NCI-H460 (cell line): ENCODE measurements at regions not wholly inside any gene's neighbourhood (a gene's known extent, or its start where the extent isn't known, plus 50 kb on each side); places are given as distances from the start of the nearest gene placed in this dataset.

Experiments used
- DNase-seq: peaks from one replicate; pipeline ENCODE4 v3.0.0-alpha.2; 2016; ENCODE audit warnings: low read depth; ENCODE audit errors: extremely low read depth

- no peak for DNase-seq
Measured at GRCh38 chr10:106520698-106521097, 643.8 kb downstream of the SORCS1 start.

- DNase-seq: no peak
Measured at GRCh38 chr10:106519376-106520030, 645.0 kb downstream of the SORCS1 start.

- DNase-seq: peak; percentile 78
Measured at GRCh38 chr10:106515206-106515790, 649.2 kb downstream of the SORCS1 start.

- DNase-seq: peak; percentile 89
Measured at GRCh38 chr10:106513352-106513771, 651.1 kb downstream of the SORCS1 start.

GRCh38 chr10:106511917-106512316 is 652.6 kb downstream of the SORCS1 start:
- DNase-seq: no peak

- DNase-seq: peak; percentile 33
Measured at GRCh38 chr10:106508950-106509349, 655.6 kb downstream of the SORCS1 start.

GRCh38 chr10:106506526-106507283 is 657.8 kb downstream of the SORCS1 start:
- peak; percentile 46 for DNase-seq

GRCh38 chr10:106504536-106504935 is 660.0 kb downstream of the SORCS1 start:
- no peak for DNase-seq

- no peak for DNase-seq
Measured at GRCh38 chr10:106502641-106503040, 661.9 kb downstream of the SORCS1 start.

- no peak for DNase-seq
Measured at GRCh38 chr10:106500925-106501525, 663.5 kb downstream of the SORCS1 start.

GRCh38 chr10:106500041-106500924 is 664.2 kb downstream of the SORCS1 start:
- no peak for DNase-seq

GRCh38 chr10:106499448-106499847 is 665.1 kb downstream of the SORCS1 start:
- no peak for DNase-seq

- no peak for DNase-seq
Measured at GRCh38 chr10:106498675-106499074, 665.8 kb downstream of the SORCS1 start.

GRCh38 chr10:106495931-106496330 is 668.6 kb downstream of the SORCS1 start:
- DNase-seq: no peak

- no peak for DNase-seq
Measured at GRCh38 chr10:106493751-106494150, 670.8 kb downstream of the SORCS1 start.

- no peak for DNase-seq
Measured at GRCh38 chr10:106493226-106493625, 671.3 kb downstream of the SORCS1 start.

- DNase-seq: no peak
Measured at GRCh38 chr10:106487726-106488125, 676.8 kb downstream of the SORCS1 start.

- no peak for DNase-seq
Measured at GRCh38 chr10:106481598-106482275, 682.8 kb downstream of the SORCS1 start.

GRCh38 chr10:106479636-106480035 is 684.9 kb downstream of the SORCS1 start:
- peak; percentile 41 for DNase-seq

- DNase-seq: no peak
Measured at GRCh38 chr10:106474876-106475275, 689.6 kb downstream of the SORCS1 start.
